Esophagus squamous epithelium (tissue), 4 donors: ENCODE measurements at regions not wholly inside any gene's neighbourhood (a gene's known extent, or its start where the extent isn't known, plus 50 kb on each side); places are given as distances from the start of the nearest gene placed in this dataset.

ENCODE experiments used
- POLR2A ChIP-seq, 4 donors: fragments of 450-650 bp; IDR thresholded peaks; one replicate each; pipeline ENCODE4 v1.6.1; 2017; ENCODE audit warnings: antibody characterized with exemption in 4 of 4, mild to moderate bottlenecking in 4 of 4, moderate library complexity in 3 of 4
- TF ChIP-seq, protein P1 (sequence below), 6 experiments: fragments of 450-650 bp in 4 of 6; fragments of 200-600 bp in 2 of 6; sonication (generic) in 2 of 6; IDR thresholded peaks; one replicate each; pipeline ENCODE4 v1.5.1; 2016 to 2019; ENCODE audit warnings: antibody characterized with exemption in 6 of 6, mild to moderate bottlenecking in 4 of 6, moderate library complexity in 4 of 6

DNA sequence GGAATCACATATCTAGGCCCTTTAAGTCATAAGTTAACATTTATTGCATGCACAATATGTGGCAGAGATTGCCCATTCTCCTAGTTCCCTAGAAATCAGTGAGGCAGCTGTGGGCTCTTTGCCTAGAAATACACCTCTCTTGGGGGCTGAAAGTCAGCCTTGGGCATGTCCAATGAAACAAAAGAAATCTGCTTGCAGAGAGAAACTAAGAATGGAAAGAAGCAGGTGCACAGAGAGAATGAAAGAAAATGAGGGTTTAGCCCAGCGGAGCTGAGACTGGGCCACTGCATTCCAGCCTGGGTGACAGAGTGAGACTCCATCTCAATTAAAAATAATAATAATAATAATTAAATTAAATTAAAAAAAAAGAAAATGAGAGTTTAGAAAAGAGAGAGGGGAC is 57.3 kb upstream of the DAB2 start:
- TF ChIP-seq, protein P1, sequence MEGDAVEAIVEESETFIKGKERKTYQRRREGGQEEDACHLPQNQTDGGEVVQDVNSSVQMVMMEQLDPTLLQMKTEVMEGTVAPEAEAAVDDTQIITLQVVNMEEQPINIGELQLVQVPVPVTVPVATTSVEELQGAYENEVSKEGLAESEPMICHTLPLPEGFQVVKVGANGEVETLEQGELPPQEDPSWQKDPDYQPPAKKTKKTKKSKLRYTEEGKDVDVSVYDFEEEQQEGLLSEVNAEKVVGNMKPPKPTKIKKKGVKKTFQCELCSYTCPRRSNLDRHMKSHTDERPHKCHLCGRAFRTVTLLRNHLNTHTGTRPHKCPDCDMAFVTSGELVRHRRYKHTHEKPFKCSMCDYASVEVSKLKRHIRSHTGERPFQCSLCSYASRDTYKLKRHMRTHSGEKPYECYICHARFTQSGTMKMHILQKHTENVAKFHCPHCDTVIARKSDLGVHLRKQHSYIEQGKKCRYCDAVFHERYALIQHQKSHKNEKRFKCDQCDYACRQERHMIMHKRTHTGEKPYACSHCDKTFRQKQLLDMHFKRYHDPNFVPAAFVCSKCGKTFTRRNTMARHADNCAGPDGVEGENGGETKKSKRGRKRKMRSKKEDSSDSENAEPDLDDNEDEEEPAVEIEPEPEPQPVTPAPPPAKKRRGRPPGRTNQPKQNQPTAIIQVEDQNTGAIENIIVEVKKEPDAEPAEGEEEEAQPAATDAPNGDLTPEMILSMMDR (IDR thresholded peaks at IDR 0.05) = no peak
- TF ChIP-seq POLR2A (IDR thresholded peaks at IDR 0.05) = no peak
